IMR-90 (cell line): ENCODE measurements at regions not wholly inside any gene's neighbourhood (a gene's known extent, or its start where the extent isn't known, plus 50 kb on each side); places are given as distances from the start of the nearest gene placed in this dataset.
A peak's percentile ranks its signal among the peaks of the same experiment; 100 is the strongest.

ENCODE experiments used
- ATAC-seq: fragments of 200-7000 bp; cut with Tn5 transposase; 2 replicates; pipeline ENCODE4 v1.9.1; 2020; ENCODE audit warnings: low read depth, mild to moderate bottlenecking, moderate library complexity
- BruUV-seq: library from RNA; stranded (reverse); fragments of 400-500 nt; replicated peaks from 2 replicates; lab custom pipeline; 2021; lab: Mats Ljungman, UMichigan
- CTCF ChIA-PET: fragments of 300-600 bp; formaldehyde crosslinking; extraction: SDS; loops from one replicate; lab custom pipeline; 2021; ENCODE audit warnings: antibody characterized with exemption; lab: Yijun Ruan, JAX
- POLR2A ChIA-PET: fragments of 300-600 bp; sonication (Branson Sonifier 250); formaldehyde crosslinking; loops from one replicate; lab custom pipeline; 2022; ENCODE audit warnings: antibody characterized with exemption; ENCODE audit not compliant: unreplicated experiment; lab: Charles Lee
- DNase-seq: peaks from one replicate; pipeline ENCODE4 v3.0.0; 2013
- H2AFZ ChIP-seq: replicated peaks from 2 replicates; pipeline ENCODE3; 2013; ENCODE audit warnings: low read length, mild to moderate bottlenecking; ENCODE audit not compliant: poor library complexity
- H2AK5ac ChIP-seq: 2 replicates; pipeline ENCODE4 v1.6.1; 2013; ENCODE audit warnings: low read depth, low read length, inconsistent platforms
- H2AK9ac ChIP-seq: replicated peaks from 2 replicates; pipeline ENCODE3; 2013; ENCODE audit warnings: mild to moderate bottlenecking, low read depth, low read length, moderate library complexity; ENCODE audit not compliant: poor library complexity
- H2BK120ac ChIP-seq: 2 replicates; pipeline ENCODE4 v1.6.1; 2013; ENCODE audit warnings: low read depth, low read length, inconsistent platforms
- H2BK15ac ChIP-seq: 3 replicates; pipeline ENCODE4 v1.6.1; 2013; ENCODE audit warnings: low read depth, low read length, inconsistent platforms
- H2BK20ac ChIP-seq: 2 replicates; pipeline ENCODE4 v1.6.1; 2013; ENCODE audit warnings: low read depth, mild to moderate bottlenecking, inconsistent platforms, low read length, moderate library complexity
- H2BK5ac ChIP-seq: 2 replicates; pipeline ENCODE4 v1.6.1; 2013; ENCODE audit warnings: mild to moderate bottlenecking, low read depth, low read length, inconsistent platforms; ENCODE audit not compliant: poor library complexity, severe bottlenecking
- H3K14ac ChIP-seq: replicated peaks from 2 replicates; pipeline ENCODE4 v1.6.1; 2013; ENCODE audit warnings: low read depth, low read length, inconsistent platforms
- H3K18ac ChIP-seq: 2 replicates; pipeline ENCODE4 v1.6.1; 2013; ENCODE audit warnings: low read depth, low read length, control low read depth
- H3K23ac ChIP-seq: 2 replicates; pipeline ENCODE4 v1.6.1; 2013; ENCODE audit warnings: low read depth, low read length, inconsistent platforms
- H3K27ac ChIP-seq: 2 replicates; pipeline ENCODE4 v1.5.1; 2013; ENCODE audit warnings: mild to moderate bottlenecking, control low read depth, low read length; ENCODE audit not compliant: insufficient read depth
- H3K27me3 ChIP-seq: 2 replicates; pipeline ENCODE4 v1.6.1; 2013; ENCODE audit warnings: low read length; ENCODE audit not compliant: control insufficient read depth, insufficient read depth
- H3K36me3 ChIP-seq: 2 replicates; pipeline ENCODE4 v1.6.1; 2013; ENCODE audit warnings: low read length, mixed read lengths; ENCODE audit not compliant: control insufficient read depth, insufficient read depth
- H3K4ac ChIP-seq: 2 replicates; pipeline ENCODE4 v1.6.1; 2013; ENCODE audit warnings: low read depth, low read length, inconsistent platforms
- H3K4me1 ChIP-seq: 2 replicates; pipeline ENCODE4 v1.6.1; 2013; ENCODE audit warnings: low read length, mixed read lengths; ENCODE audit not compliant: control insufficient read depth, insufficient read depth
- H3K4me2 ChIP-seq: 2 replicates; pipeline ENCODE4 v1.6.1; 2013; ENCODE audit warnings: low read depth, mild to moderate bottlenecking, control low read depth, low read length, moderate library complexity
- H3K4me3 ChIP-seq: 2 replicates; pipeline ENCODE4 v1.5.1; 2013; ENCODE audit warnings: low read depth, mild to moderate bottlenecking, control low read depth, low read length, moderate library complexity; ENCODE audit not compliant: insufficient read depth
- H3K56ac ChIP-seq: 2 replicates; pipeline ENCODE4 v1.6.1; 2013; ENCODE audit warnings: low read length, inconsistent platforms; ENCODE audit not compliant: insufficient read depth; ENCODE audit errors: extremely low read depth
- H3K79me1 ChIP-seq, 2 experiments: 2 replicates each; pipeline ENCODE4 v1.6.1; 2013; ENCODE audit warnings: low read length in 2 of 2, inconsistent platforms in 1 of 2, low read depth in 1 of 2
- H3K9ac ChIP-seq: 2 replicates; pipeline ENCODE4 v1.6.1; 2013; ENCODE audit warnings: low read depth, low read length, control low read depth
- H3K9me1 ChIP-seq: 2 replicates; pipeline ENCODE4 v1.6.1; 2013; ENCODE audit warnings: low read length, inconsistent platforms; ENCODE audit not compliant: insufficient read depth
- H3K9me3 ChIP-seq: 2 replicates; pipeline ENCODE4 v1.6.1; 2013; ENCODE audit warnings: low read length; ENCODE audit not compliant: control insufficient read depth, insufficient read depth
- H4K20me1 ChIP-seq: 2 replicates; pipeline ENCODE4 v1.6.1; 2013; ENCODE audit warnings: low read length, inconsistent platforms; ENCODE audit not compliant: insufficient read depth
- H4K5ac ChIP-seq: 2 replicates; pipeline ENCODE4 v1.6.1; 2013; ENCODE audit warnings: mild to moderate bottlenecking, low read depth, low read length, control low read depth
- H4K8ac ChIP-seq, 2 experiments: 2 replicates each; pipeline ENCODE4 v1.6.1; 2013; ENCODE audit warnings: low read depth in 2 of 2, low read length in 2 of 2, control low read depth in 1 of 2, inconsistent platforms in 1 of 2
- H4K91ac ChIP-seq: 2 replicates; pipeline ENCODE4 v1.6.1; 2013; ENCODE audit warnings: low read depth, low read length, inconsistent platforms; ENCODE audit not compliant: insufficient read depth
- BHLHE40 ChIP-seq: fragments of 150-350 bp; IDR thresholded peaks from 2 replicates; pipeline ENCODE4 v1.6.1; 2016; ENCODE audit warnings: mild to moderate bottlenecking, low read depth, low read length
- CHD1 ChIP-seq: IDR thresholded peaks from 2 replicates; pipeline ENCODE4 v1.6.1; 2012; ENCODE audit warnings: low read depth, low read length, improper control_type of control experiment
- CTCF ChIP-seq: conservative IDR thresholded peaks from 2 replicates; pipeline ENCODE4 v1.5.1; 2012; ENCODE audit warnings: mild to moderate bottlenecking, low read depth, low read length, improper control_type of control experiment
- MXI1 ChIP-seq: IDR thresholded peaks from 2 replicates; pipeline ENCODE4 v1.6.1; 2012; ENCODE audit warnings: low read depth, mild to moderate bottlenecking, low read length, moderate library complexity, borderline replicate concordance
- WGBS, 2 experiments: methylation state at CpG; one replicate each; pipeline versions ENCODE4 v1.1.5 to v1.1.7; 2013; ENCODE audit warnings: missing lambda C conversion rate in 2 of 2; ENCODE audit not compliant: insufficient read length in 1 of 2; ENCODE audit errors: extremely low coverage in 2 of 2; 5-methylcytosine and 5-hydroxymethylcytosine counted together
- dilution Hi-C: fragments of 300-500 bp; cut with HindIII; formaldehyde crosslinking; loops from one replicate; pipeline ENCODE4 v1.14.3; 2018; ENCODE audit warnings: low sequenced_read_pairs; ENCODE audit not compliant: unreplicated experiment
- in situ Hi-C: fragments of 300-500 bp; cut with MboI; formaldehyde crosslinking; loops from 3 replicates; pipeline ENCODE4 v1.14.3; 2019; ENCODE audit warnings: low sequenced_read_pairs, inconsistent platforms, mixed read lengths
- intact Hi-C: fragments of 100-400 bp; cut with micrococcal nuclease; formaldehyde crosslinking; loops from 2 replicates; pipeline ENCODE4 v1.10.0; 2022
- TF ChIP-seq, protein P1 (sequence below): fragments of 150-350 bp; IDR thresholded peaks from 2 replicates; pipeline ENCODE4 v1.6.1; 2016; ENCODE audit warnings: low read depth, mild to moderate bottlenecking, low read length, moderate library complexity, borderline replicate concordance

DNA sequence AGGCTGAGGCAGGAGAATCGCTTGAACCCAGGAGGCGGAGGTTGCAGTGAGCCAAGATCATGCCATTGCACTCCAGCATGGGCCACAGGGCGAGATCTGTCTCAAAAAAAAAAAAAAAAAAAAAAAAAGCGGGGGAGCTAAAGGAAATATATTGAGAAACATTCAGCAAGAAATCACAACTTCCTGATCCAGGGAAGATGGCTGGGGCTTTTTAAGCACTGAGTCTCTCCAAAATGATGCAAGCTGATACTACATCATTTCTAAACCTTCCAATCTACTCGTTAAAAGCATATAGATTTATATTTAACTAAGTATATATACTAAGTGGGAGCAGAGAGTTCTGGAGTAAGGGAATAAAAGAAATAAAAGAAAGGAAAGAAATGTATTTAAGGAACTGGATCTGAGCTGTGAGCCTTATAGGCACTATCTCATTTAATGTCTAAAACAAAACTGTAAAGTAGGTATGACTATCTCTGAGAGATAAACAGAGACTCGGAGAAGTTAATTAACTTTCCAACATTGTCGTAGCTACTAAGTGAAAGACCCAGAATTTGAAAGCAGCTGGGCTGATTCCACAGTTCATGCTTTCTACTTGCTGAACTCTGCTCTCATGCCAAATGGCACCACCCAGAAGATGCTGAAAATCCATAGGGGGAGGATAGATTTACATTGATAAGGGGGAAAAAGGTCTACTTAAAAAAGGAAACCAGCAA is 215.0 kb upstream of the MARCKS start:
- no peak overlapping the region for H4K5ac ChIP-seq
- H3K79me1 ChIP-seq = no peaks in the 10 kb centered on the region
- H2BK20ac ChIP-seq = 0 out of 2 replicates have a peak overlapping the region, but pooled peaks have one; percentile 14
- H4K20me1 ChIP-seq = peaks cover 4% of the 10 kb centered on the region; the same call in 1 of the 2 replicates
- WGBS, 2 experiments = no CpG with 5 or more reads among the region's 7 CpGs
- no peak for ATAC-seq
- peaks cover 4% of the 10 kb centered on the region; the same call in 1 of the 2 replicates for H3K9me1 ChIP-seq
- in situ Hi-C loops (no loop called here), dilution Hi-C loops (no loop called here), intact Hi-C loops (no loop called here)
- H2BK15ac ChIP-seq = 0 out of 3 replicates have a peak overlapping the region, but pooled peaks have one; percentile 84
- no peak for DNase-seq
- peaks cover 6% of the 10 kb centered on the region for H3K4me1 ChIP-seq
- no peak overlapping the region for H2BK5ac ChIP-seq
- no peak overlapping the region for H3K18ac ChIP-seq
- H4K91ac ChIP-seq = no peak overlapping the region
- ChIA-PET CTCF (interaction anchor here (1.0 to 1.3 kb wide), 2 partner anchors 10 to 207 kb away, joined by 3 to 4 read pairs; no protein-coding TSS in a partner anchor), POLR2A (no interaction called here)
- H2AFZ ChIP-seq = no peak overlapping the region
- no peak overlapping the region for H3K56ac ChIP-seq
- H3K4ac ChIP-seq = no peak overlapping the region; the same call in 1 of the 2 replicates
- peak overlapping the region in 1 of 2 experiments; percentile 29; a peak in 1 of 4 replicates for H4K8ac ChIP-seq
- peak overlapping the region; percentile 53 for H2BK120ac ChIP-seq
- H3K9ac ChIP-seq = no peak overlapping the region
- BruUV-seq = no TSS peak
- no peak overlapping the region for H2AK9ac ChIP-seq
- peak overlapping the region; percentile 41; the same call in 1 of the 2 replicates for H3K14ac ChIP-seq
- H2AK5ac ChIP-seq = peak overlapping the region; percentile 36; the same call in 1 of the 2 replicates
- TF ChIP-seq CTCF = no peak
- no peak for TF ChIP-seq MXI1
- no peak for TF ChIP-seq BHLHE40
- TF ChIP-seq CHD1 = no peak
- TF ChIP-seq, protein P1, sequence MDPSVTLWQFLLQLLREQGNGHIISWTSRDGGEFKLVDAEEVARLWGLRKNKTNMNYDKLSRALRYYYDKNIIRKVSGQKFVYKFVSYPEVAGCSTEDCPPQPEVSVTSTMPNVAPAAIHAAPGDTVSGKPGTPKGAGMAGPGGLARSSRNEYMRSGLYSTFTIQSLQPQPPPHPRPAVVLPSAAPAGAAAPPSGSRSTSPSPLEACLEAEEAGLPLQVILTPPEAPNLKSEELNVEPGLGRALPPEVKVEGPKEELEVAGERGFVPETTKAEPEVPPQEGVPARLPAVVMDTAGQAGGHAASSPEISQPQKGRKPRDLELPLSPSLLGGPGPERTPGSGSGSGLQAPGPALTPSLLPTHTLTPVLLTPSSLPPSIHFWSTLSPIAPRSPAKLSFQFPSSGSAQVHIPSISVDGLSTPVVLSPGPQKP = no peak
- H3K4me3 ChIP-seq = no peak overlapping the region
- no peaks in the 10 kb centered on the region for H3K27me3 ChIP-seq
- no peaks in the 10 kb centered on the region for H3K9me3 ChIP-seq
- no peak overlapping the region for H3K4me2 ChIP-seq
- H3K23ac ChIP-seq = no peak overlapping the region; the same call in 1 of the 2 replicates
- H3K36me3 ChIP-seq = no peaks in the 10 kb centered on the region
- H3K27ac ChIP-seq = no peak overlapping the region
